Natural killer cell (primary cell): ENCODE measurements at regions not wholly inside any gene's neighbourhood (a gene's known extent, or its start where the extent isn't known, plus 50 kb on each side); places are given as distances from the start of the nearest gene placed in this dataset.
"Not testable (repeated sequence)": the region's sequence is repeated elsewhere in the genome, so short reads cannot be mapped to it uniquely, and the experiment has no call there.

Experiments
- ATAC-seq, 3 donors: fragments of 150-1000 bp in 2 of 3; fragments of 200-7000 bp in 1 of 3; cut with Tn5 transposase; 1 replicate in 1 of 3; 2 replicates in 2 of 3; pipeline ENCODE4 v1.10.0; 2021; ENCODE audit warnings: mild to moderate bottlenecking in 2 of 3, moderate library complexity in 2 of 3
- DNase-seq, 2 donors: peaks; one replicate each; pipeline versions ENCODE4 v3.0.0 to v3.0.0-alpha.2; 2013 to 2021; ENCODE audit warnings: mixed read lengths in 1 of 2
- H3K27ac ChIP-seq: one replicate; pipeline ENCODE4 v1.5.1; 2013; ENCODE audit warnings: mild to moderate bottlenecking, low read length
- H3K27me3 ChIP-seq: one replicate; pipeline ENCODE4 v1.6.1; 2013; ENCODE audit warnings: low read length; ENCODE audit not compliant: control insufficient read depth, insufficient read depth
- H3K36me3 ChIP-seq: one replicate; pipeline ENCODE4 v1.6.1; 2013; ENCODE audit warnings: low read length; ENCODE audit not compliant: control insufficient read depth, insufficient read depth
- H3K4me1 ChIP-seq: one replicate; pipeline ENCODE4 v1.6.1; 2013; ENCODE audit warnings: low read length; ENCODE audit not compliant: control insufficient read depth, insufficient read depth
- H3K4me3 ChIP-seq: one replicate; pipeline ENCODE4 v1.5.1; 2013; ENCODE audit warnings: low read length
- H3K9me3 ChIP-seq: one replicate; pipeline ENCODE4 v1.6.1; 2013; ENCODE audit warnings: low read length; ENCODE audit not compliant: control insufficient read depth, insufficient read depth
- H3K27ac Mint-ChIP-seq, 2 donors: one replicate each; pipeline ENCODE4 v1.8.0; 2022; ENCODE audit warnings: mild to moderate bottlenecking in 2 of 2, mixed read lengths in 2 of 2, moderate library complexity in 1 of 2
- H3K27me3 Mint-ChIP-seq, 2 donors: one replicate each; pipeline ENCODE4 v1.8.0; 2022; ENCODE audit warnings: low read depth in 2 of 2, mixed read lengths in 2 of 2
- H3K36me3 Mint-ChIP-seq: one replicate; pipeline ENCODE4 v1.8.0; 2022; ENCODE audit warnings: mixed read lengths
- H3K4me1 Mint-ChIP-seq, 2 donors: one replicate each; pipeline ENCODE4 v1.8.0; 2022; ENCODE audit warnings: mixed read lengths in 2 of 2
- H3K4me3 Mint-ChIP-seq: one replicate; pipeline ENCODE4 v1.8.0; 2022; ENCODE audit warnings: mild to moderate bottlenecking, moderate library complexity, mixed read lengths
- H3K9me3 Mint-ChIP-seq, 2 donors: one replicate each; pipeline ENCODE4 v1.8.0; 2022; ENCODE audit warnings: mixed read lengths in 2 of 2
- CTCF ChIP-seq: fragments of 200-600 bp; IDR thresholded peaks from one replicate; pipeline ENCODE4 v1.8.0; 2022; ENCODE audit warnings: antibody characterized with exemption
- WGBS: methylation state at CpG from one replicate; pipeline ENCODE4 v1.1.7; 2013; ENCODE audit warnings: missing lambda C conversion rate; ENCODE audit not compliant: insufficient coverage; 5-methylcytosine and 5-hydroxymethylcytosine counted together
- intact Hi-C: fragments of 100-400 bp; cut with micrococcal nuclease; formaldehyde crosslinking; loops from one replicate; pipeline ENCODE4 v1.14.2; 2022

GRCh38 chr20:30376767-30377658 lies 880.5 kb upstream of the DEFB115 start:
- H3K27ac Mint-ChIP-seq, result peak overlapping the region; percentile 91 to 93
- peaks cover 19% of the 10 kb centered on the region for H3K36me3 Mint-ChIP-seq
- H3K4me1 ChIP-seq, result peaks cover 6% of the 10 kb centered on the region
- peak; percentile 91 to 97 (median 94) for ATAC-seq
- peaks cover 34 to 39% of the 10 kb centered on the region in 2 donors for H3K4me1 Mint-ChIP-seq
- H3K4me3 ChIP-seq, result peak overlapping the region; percentile 89
- peak; percentile 80 for TF ChIP-seq CTCF
- H3K27ac ChIP-seq, result peak overlapping the region; percentile 80
- peaks cover 0 to 3% of the 10 kb centered on the region in 2 donors for H3K27me3 Mint-ChIP-seq
- WGBS, result 22% methylated on average over 67 of the region's 70 CpGs
- peak overlapping the region; percentile 92 for H3K4me3 Mint-ChIP-seq
- no peaks in the 10 kb centered on the region for H3K36me3 ChIP-seq
- peak; percentile 92 to 94 for DNase-seq
- H3K9me3 Mint-ChIP-seq, result peaks cover 0 to 3% of the 10 kb centered on the region in 2 donors
- intact Hi-C loops, result loop anchor here (5.0 kb wide), 1 partner anchor 95 kb away; no protein-coding TSS in a partner anchor
- no peaks in the 10 kb centered on the region for H3K27me3 ChIP-seq
- no peaks in the 10 kb centered on the region for H3K9me3 ChIP-seq

GRCh38 chr20:30378317-30378716 lies 879.1 kb upstream of the DEFB115 start:
- H3K4me3 ChIP-seq, ATAC-seq, H3K27ac ChIP-seq, DNase-seq, H3K9me3 Mint-ChIP-seq, H3K4me1 ChIP-seq, H3K27me3 Mint-ChIP-seq, H3K36me3 ChIP-seq, H3K27me3 ChIP-seq, H3K9me3 ChIP-seq: not testable (repeated sequence)
- intact Hi-C loops, result loop anchor here (5.0 kb wide), 1 partner anchor 96 kb away; no protein-coding TSS in a partner anchor
- peak overlapping the region; percentile 92 for H3K4me3 Mint-ChIP-seq
- WGBS, result 57% methylated on average over 1 of the region's 4 CpGs
- H3K27ac Mint-ChIP-seq, result peak overlapping the region; percentile 91 to 93
- H3K4me1 Mint-ChIP-seq, result peaks cover 44% of the 10 kb centered on the region in 2 donors
- H3K36me3 Mint-ChIP-seq, result peaks cover 22% of the 10 kb centered on the region

- H3K27ac Mint-ChIP-seq, result peak overlapping the region; percentile 91 to 93
- H3K4me1 ChIP-seq, H3K27me3 ChIP-seq, H3K36me3 ChIP-seq, H3K9me3 Mint-ChIP-seq, H3K27ac ChIP-seq, H3K9me3 ChIP-seq, H3K27me3 Mint-ChIP-seq, ATAC-seq, DNase-seq, H3K4me3 ChIP-seq: not testable (repeated sequence)
- WGBS, result no CpG with 5 or more reads among the region's 1 CpG
- H3K36me3 Mint-ChIP-seq, result peaks cover 22% of the 10 kb centered on the region
- intact Hi-C loops, result loop anchor here (5.0 kb wide), 1 partner anchor 96 kb away; no protein-coding TSS in a partner anchor
- H3K4me1 Mint-ChIP-seq, result peaks cover 48% of the 10 kb centered on the region in 2 donors
- peak overlapping the region; percentile 92 for H3K4me3 Mint-ChIP-seq
Observed at GRCh38 chr20:30378721-30379120, 878.7 kb upstream of the DEFB115 start.

- H3K4me3 Mint-ChIP-seq, result peak overlapping the region; percentile 49
- H3K4me3 ChIP-seq, H3K27me3 ChIP-seq, H3K9me3 ChIP-seq, H3K4me1 ChIP-seq, intact Hi-C loops, ATAC-seq, DNase-seq, H3K27ac ChIP-seq, H3K36me3 ChIP-seq, H3K27me3 Mint-ChIP-seq, H3K9me3 Mint-ChIP-seq: not testable (repeated sequence)
- peak overlapping the region in 1 of 2 donors; percentile 65 for H3K27ac Mint-ChIP-seq
- WGBS, result 76% methylated on average over 2 of the region's 6 CpGs
- peaks cover 41 to 53% of the 10 kb centered on the region in 2 donors for H3K4me1 Mint-ChIP-seq
- H3K36me3 Mint-ChIP-seq, result peaks cover 33% of the 10 kb centered on the region
Observed at GRCh38 chr20:30384841-30385240, 872.6 kb upstream of the DEFB115 start.

GRCh38 chr20:30386099-30386498 lies 871.4 kb upstream of the DEFB115 start:
- intact Hi-C loops, H3K9me3 Mint-ChIP-seq, H3K4me3 ChIP-seq, ATAC-seq, H3K27me3 ChIP-seq, H3K9me3 ChIP-seq, DNase-seq, H3K27me3 Mint-ChIP-seq, H3K27ac ChIP-seq, H3K36me3 ChIP-seq, H3K4me1 ChIP-seq: not testable (repeated sequence)
- Mint-ChIP-seq H3K36me3 (peaks cover 28% of the 10 kb centered on the region), H3K4me1 (peaks cover 37 to 51% of the 10 kb centered on the region in 2 donors), H3K27ac (peak overlapping the region; percentile 19 to 37), H3K4me3 (peak overlapping the region; percentile 68)
- WGBS, result no CpG with 5 or more reads among the region's 4 CpGs

GRCh38 chr20:30387823-30388222 lies 869.6 kb upstream of the DEFB115 start:
- H3K27me3 ChIP-seq, intact Hi-C loops, ATAC-seq, H3K9me3 Mint-ChIP-seq, H3K9me3 ChIP-seq, H3K4me3 Mint-ChIP-seq, H3K4me3 ChIP-seq, H3K4me1 ChIP-seq, H3K27ac ChIP-seq, DNase-seq, H3K27ac Mint-ChIP-seq, H3K27me3 Mint-ChIP-seq, H3K36me3 ChIP-seq: not testable (repeated sequence)
- Mint-ChIP-seq H3K4me1 (peaks cover 23 to 36% of the 10 kb centered on the region in 2 donors), H3K36me3 (peaks cover 16% of the 10 kb centered on the region)
- 83% methylated on average over 3 of the region's 4 CpGs for WGBS

- peaks cover 16% of the 10 kb centered on the region for H3K36me3 Mint-ChIP-seq
- H3K9me3 Mint-ChIP-seq, H3K27ac ChIP-seq, H3K4me3 Mint-ChIP-seq, ATAC-seq, H3K27me3 ChIP-seq, DNase-seq, intact Hi-C loops, H3K4me1 Mint-ChIP-seq, H3K9me3 ChIP-seq, H3K4me3 ChIP-seq, H3K27ac Mint-ChIP-seq, H3K4me1 ChIP-seq, H3K36me3 ChIP-seq, H3K27me3 Mint-ChIP-seq: not testable (repeated sequence)
- WGBS, result no CpG with 5 or more reads among the region's 1 CpG
Observed at GRCh38 chr20:30393523-30393922, 863.9 kb upstream of the DEFB115 start.
